ENCODE measurements at regions not wholly inside any gene's neighbourhood (a gene's known extent, or its start where the extent isn't known, plus 50 kb on each side); places are given as distances from the start of the nearest gene placed in this dataset.
"Not testable (repeated sequence)": the region's sequence is repeated elsewhere in the genome, so short reads cannot be mapped to it uniquely, and the experiment has no call there.

DNA sequence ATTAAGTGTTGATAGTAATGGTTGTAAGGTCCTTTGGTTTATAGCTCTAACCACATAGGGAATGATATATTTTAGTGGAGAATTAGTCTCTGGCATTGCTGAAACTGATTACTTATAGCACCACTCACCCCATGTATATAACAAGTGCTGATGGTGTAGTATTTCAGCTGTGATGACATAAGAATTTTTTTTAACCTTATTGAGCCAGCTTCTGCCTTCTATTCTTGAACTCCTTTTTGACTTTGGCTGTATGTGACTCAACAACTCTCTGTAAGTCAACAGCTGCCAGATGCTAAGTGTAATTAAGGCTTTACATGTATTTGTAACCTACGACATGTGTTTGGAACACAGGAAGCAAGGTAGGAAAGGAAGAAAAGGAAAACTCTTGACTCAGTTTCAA lies 929.6 kb upstream of the WWC1 start:
- Histone ChIP-seq H3K4me3 (ENCODE audit: low read depth, low read length) (no peak overlapping the region), H3K27me3 (ENCODE audit: control insufficient read depth, insufficient read depth, low read length) (no peaks in the 10 kb centered on the region), H3K36me3 (ENCODE audit: control insufficient read depth, insufficient read depth, low read length) (no peaks in the 10 kb centered on the region)
- TF ChIP-seq, protein P1, sequence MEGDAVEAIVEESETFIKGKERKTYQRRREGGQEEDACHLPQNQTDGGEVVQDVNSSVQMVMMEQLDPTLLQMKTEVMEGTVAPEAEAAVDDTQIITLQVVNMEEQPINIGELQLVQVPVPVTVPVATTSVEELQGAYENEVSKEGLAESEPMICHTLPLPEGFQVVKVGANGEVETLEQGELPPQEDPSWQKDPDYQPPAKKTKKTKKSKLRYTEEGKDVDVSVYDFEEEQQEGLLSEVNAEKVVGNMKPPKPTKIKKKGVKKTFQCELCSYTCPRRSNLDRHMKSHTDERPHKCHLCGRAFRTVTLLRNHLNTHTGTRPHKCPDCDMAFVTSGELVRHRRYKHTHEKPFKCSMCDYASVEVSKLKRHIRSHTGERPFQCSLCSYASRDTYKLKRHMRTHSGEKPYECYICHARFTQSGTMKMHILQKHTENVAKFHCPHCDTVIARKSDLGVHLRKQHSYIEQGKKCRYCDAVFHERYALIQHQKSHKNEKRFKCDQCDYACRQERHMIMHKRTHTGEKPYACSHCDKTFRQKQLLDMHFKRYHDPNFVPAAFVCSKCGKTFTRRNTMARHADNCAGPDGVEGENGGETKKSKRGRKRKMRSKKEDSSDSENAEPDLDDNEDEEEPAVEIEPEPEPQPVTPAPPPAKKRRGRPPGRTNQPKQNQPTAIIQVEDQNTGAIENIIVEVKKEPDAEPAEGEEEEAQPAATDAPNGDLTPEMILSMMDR (IDR thresholded peaks at IDR 0.05; ENCODE audit: insufficient read depth, low read length, poor library complexity, severe bottlenecking), result no peak
- DNase-seq (ENCODE audit: low read depth), result no peak

GRCh38 chr5:167363065-167363464 lies 928.4 kb upstream of the WWC1 start:
- H3K27me3 ChIP-seq (ENCODE audit: control insufficient read depth, insufficient read depth, low read length), result no peaks in the 10 kb centered on the region
- no peak for DNase-seq (ENCODE audit: low read depth)
- TF ChIP-seq, protein P1 (IDR thresholded peaks at IDR 0.05; ENCODE audit: insufficient read depth, low read length, poor library complexity, severe bottlenecking), result no peak
- H3K36me3 ChIP-seq (ENCODE audit: control insufficient read depth, insufficient read depth, low read length), result no peaks in the 10 kb centered on the region
- H3K4me3 ChIP-seq (ENCODE audit: low read depth, low read length), result no peak overlapping the region

DNA sequence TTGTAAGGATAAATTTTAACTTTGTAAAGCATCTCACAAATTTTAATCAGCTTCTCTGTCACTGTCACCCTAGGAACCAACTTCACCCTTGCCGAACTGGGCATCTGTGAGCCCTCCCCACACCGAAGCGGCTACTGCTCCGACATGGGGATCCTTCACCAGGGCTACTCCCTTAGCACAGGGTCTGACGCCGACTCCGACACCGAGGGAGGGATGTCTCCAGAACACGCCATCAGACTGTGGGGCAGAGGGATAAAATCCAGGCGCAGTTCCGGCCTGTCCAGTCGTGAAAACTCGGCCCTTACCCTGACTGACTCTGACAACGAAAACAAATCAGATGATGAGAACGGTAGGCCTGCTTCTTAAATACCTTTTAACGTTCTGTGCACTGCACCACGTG lies 916.3 kb upstream of the WWC1 start:
- no peaks in the 10 kb centered on the region for H3K36me3 ChIP-seq (ENCODE audit: control insufficient read depth, insufficient read depth, low read length)
- TF ChIP-seq, protein P1 (IDR thresholded peaks at IDR 0.05; ENCODE audit: insufficient read depth, low read length, poor library complexity, severe bottlenecking), result no peak
- H3K4me3 ChIP-seq (ENCODE audit: low read depth, low read length), result no peak overlapping the region
- no peak for DNase-seq (ENCODE audit: low read depth)
- no peaks in the 10 kb centered on the region for H3K27me3 ChIP-seq (ENCODE audit: control insufficient read depth, insufficient read depth, low read length)

- DNase-seq (ENCODE audit: low read depth), result no peak
- no peaks in the 10 kb centered on the region for H3K27me3 ChIP-seq (ENCODE audit: control insufficient read depth, insufficient read depth, low read length)
- H3K4me3 ChIP-seq (ENCODE audit: low read depth, low read length), result no peak overlapping the region
- H3K36me3 ChIP-seq (ENCODE audit: control insufficient read depth, insufficient read depth, low read length), result no peaks in the 10 kb centered on the region
- TF ChIP-seq, protein P1 (IDR thresholded peaks at IDR 0.05; ENCODE audit: insufficient read depth, low read length, poor library complexity, severe bottlenecking), result no peak
Measured at GRCh38 chr5:167378894-167379723, 912.3 kb upstream of the WWC1 start.

- Histone ChIP-seq H3K27me3 (ENCODE audit: control insufficient read depth, insufficient read depth, low read length) (no peaks in the 10 kb centered on the region), H3K4me3 (ENCODE audit: low read depth, low read length) (no peak overlapping the region), H3K36me3 (ENCODE audit: control insufficient read depth, insufficient read depth, low read length) (no peaks in the 10 kb centered on the region)
- TF ChIP-seq, protein P1 (IDR thresholded peaks at IDR 0.05; ENCODE audit: insufficient read depth, low read length, poor library complexity, severe bottlenecking), result no peak
- DNase-seq (ENCODE audit: low read depth), result no peak
Measured at GRCh38 chr5:167381457-167381856, 910.0 kb upstream of the WWC1 start.

DNA sequence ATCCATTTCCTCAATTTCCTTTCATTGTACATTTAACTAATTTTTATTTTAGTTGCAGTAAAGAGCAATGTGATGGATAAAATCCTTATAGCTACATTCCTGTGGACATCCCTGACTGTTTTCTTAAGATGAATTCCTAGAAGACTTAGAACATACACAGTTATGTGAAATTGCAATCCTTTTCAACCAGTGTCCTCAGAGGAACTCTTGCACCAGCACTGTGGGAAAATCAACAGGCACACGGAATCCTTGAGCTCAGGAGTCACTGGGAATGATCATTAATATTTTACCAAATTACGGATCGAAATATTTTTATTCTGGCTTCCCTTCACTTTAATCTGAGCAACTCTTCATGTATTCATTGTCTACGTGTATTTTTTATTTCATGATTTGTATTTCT lies 901.9 kb upstream of the WWC1 start:
- H3K36me3 ChIP-seq (ENCODE audit: control insufficient read depth, insufficient read depth, low read length), result no peaks in the 10 kb centered on the region
- TF ChIP-seq, protein P1 (IDR thresholded peaks at IDR 0.05; ENCODE audit: insufficient read depth, low read length, poor library complexity, severe bottlenecking), result no peak
- H3K4me3 ChIP-seq (ENCODE audit: low read depth, low read length), result no peak overlapping the region
- no peak for DNase-seq (ENCODE audit: low read depth)
- H3K27me3 ChIP-seq (ENCODE audit: control insufficient read depth, insufficient read depth, low read length), result no peaks in the 10 kb centered on the region

DNA sequence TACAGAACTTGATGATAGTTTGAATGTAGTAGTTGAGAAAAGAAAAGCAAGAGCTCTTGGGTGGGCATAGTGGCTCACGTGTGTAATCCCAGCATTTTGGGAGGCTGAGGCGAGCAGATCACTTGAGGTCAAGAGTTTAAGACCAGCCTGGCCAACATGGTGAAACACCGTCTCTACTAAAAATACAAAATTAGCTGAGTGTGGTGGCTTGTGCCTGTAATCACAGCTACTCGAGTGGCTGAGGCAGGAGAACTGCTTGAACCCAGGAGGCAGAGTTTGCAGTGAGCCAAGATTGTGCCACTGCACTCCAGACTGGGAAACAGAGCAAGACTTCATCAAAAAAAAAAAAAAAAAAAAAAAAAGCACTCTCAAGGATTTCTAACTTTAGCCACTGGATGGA lies 900.2 kb upstream of the WWC1 start:
- not testable (repeated sequence) for H3K27me3 ChIP-seq (ENCODE audit: control insufficient read depth, insufficient read depth, low read length); H3K36me3 ChIP-seq (ENCODE audit: control insufficient read depth, insufficient read depth, low read length); DNase-seq (ENCODE audit: low read depth); H3K4me3 ChIP-seq (ENCODE audit: low read depth, low read length)

Measured in kidney epithelial cell (primary cell).